HEK293T (cell line): ENCODE measurements at regions not wholly inside any gene's neighbourhood (a gene's known extent, or its start where the extent isn't known, plus 50 kb on each side); places are given as distances from the start of the nearest gene placed in this dataset.

Experiments
- CTCF ChIA-PET: fragments of 350-600 bp; formaldehyde crosslinking; extraction: SDS; loops from one replicate; lab custom pipeline; 2021; ENCODE audit warnings: antibody characterized with exemption, inconsistent platforms; lab: Yijun Ruan, JAX
- POLR2A ChIA-PET: fragments of 350-600 bp; formaldehyde crosslinking; extraction: SDS; loops from one replicate; lab custom pipeline; 2020; ENCODE audit warnings: antibody characterized with exemption, inconsistent platforms; lab: Yijun Ruan, JAX
- DNase-seq: peaks from one replicate; pipeline ENCODE4 v3.0.0; 2012; ENCODE audit warnings: mixed read lengths; ENCODE audit errors: extremely low spot score
- ARNT ChIP-seq: fragments of 450-650 bp; IDR thresholded peaks from 2 replicates; pipeline ENCODE4 v1.6.1; 2017; ENCODE audit warnings: mild to moderate bottlenecking
- BHLHE40 ChIP-seq: fragments of 450-650 bp; IDR thresholded peaks from 2 replicates; pipeline ENCODE4 v1.6.1; 2016; ENCODE audit warnings: mild to moderate bottlenecking, moderate library complexity, borderline replicate concordance
- CTBP1 ChIP-seq: fragments of 450-650 bp; IDR thresholded peaks from 2 replicates; pipeline ENCODE4 v1.6.1; 2016; ENCODE audit warnings: borderline replicate concordance
- ELF4 ChIP-seq: fragments of 450-650 bp; IDR thresholded peaks from 2 replicates; pipeline ENCODE4 v1.6.1; 2017; ENCODE audit warnings: antibody characterized with exemption
- FOXA1 ChIP-seq: fragments of 450-650 bp; IDR thresholded peaks from 2 replicates; pipeline ENCODE4 v1.6.1; 2016; ENCODE audit warnings: mild to moderate bottlenecking
- FOXK2 ChIP-seq: fragments of 450-650 bp; IDR thresholded peaks from 2 replicates; pipeline ENCODE4 v1.6.1; 2016; ENCODE audit warnings: mild to moderate bottlenecking
- FOXM1 ChIP-seq: fragments of 450-650 bp; IDR thresholded peaks from 2 replicates; pipeline ENCODE4 v1.6.1; 2017; ENCODE audit warnings: mild to moderate bottlenecking, borderline replicate concordance
- HDGF ChIP-seq: fragments of 450-650 bp; IDR thresholded peaks from 2 replicates; pipeline ENCODE4 v1.6.1; 2017; ENCODE audit warnings: antibody characterized with exemption, borderline replicate concordance
- L3MBTL2 ChIP-seq: fragments of 450-650 bp; conservative IDR thresholded peaks from 2 replicates; pipeline ENCODE4 v1.6.1; 2016; ENCODE audit warnings: mild to moderate bottlenecking
- LEF1 ChIP-seq: fragments of 450-650 bp; IDR thresholded peaks from 2 replicates; pipeline ENCODE4 v1.6.1; 2017; ENCODE audit warnings: mild to moderate bottlenecking, borderline replicate concordance
- NFRKB ChIP-seq: fragments of 450-650 bp; IDR thresholded peaks from 2 replicates; pipeline ENCODE4 v1.6.1; 2016; ENCODE audit warnings: mild to moderate bottlenecking, moderate library complexity
- PKNOX1 ChIP-seq: fragments of 450-650 bp; IDR thresholded peaks from 2 replicates; pipeline ENCODE4 v1.6.1; 2016
- SP1 ChIP-seq: fragments of 450-650 bp; IDR thresholded peaks from 2 replicates; pipeline ENCODE4 v1.6.1; 2017
- SUZ12 ChIP-seq: fragments of 450-650 bp; IDR thresholded peaks from 2 replicates; pipeline ENCODE4 v1.6.1; 2016; ENCODE audit warnings: mild to moderate bottlenecking
- TARDBP ChIP-seq: fragments of 450-650 bp; IDR thresholded peaks from 2 replicates; pipeline ENCODE4 v1.6.1; 2016
- ZNF384 ChIP-seq: fragments of 450-650 bp; IDR thresholded peaks from 2 replicates; pipeline ENCODE4 v1.6.1; 2016

DNA sequence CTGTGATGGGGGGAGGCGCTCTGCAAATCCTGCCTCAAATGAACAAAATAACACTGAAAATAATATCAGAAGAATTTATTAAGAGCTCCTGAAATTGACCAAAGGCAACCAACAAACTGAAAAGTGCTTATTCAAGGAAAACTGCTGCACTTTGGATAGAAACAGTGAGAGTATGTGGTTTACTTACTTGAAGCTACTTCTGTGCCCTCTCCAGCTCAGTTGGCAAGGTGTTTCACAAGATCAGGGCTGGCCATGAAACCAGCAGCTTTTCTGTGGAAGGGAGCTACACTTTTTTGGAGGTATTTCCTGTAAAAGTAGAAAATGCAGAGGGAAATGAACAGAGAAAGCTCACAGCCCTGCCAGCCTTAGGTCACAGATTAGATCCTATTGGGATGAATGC lies 310.0 kb upstream of the SPAG17 start:
- CTCF ChIA-PET: interaction anchor here (0.6 kb wide), 1 partner anchor 47 kb away, joined by 3 read pairs; no protein-coding TSS in a partner anchor

GRCh38 chr1:118488787-118489186 lies 303.8 kb upstream of the SPAG17 start:
- TF ChIP-seq FOXK2: no peak
- no peak for TF ChIP-seq LEF1
- no peak for TF ChIP-seq NFRKB
- TF ChIP-seq FOXM1: no peak
- no peak for TF ChIP-seq SP1
- TF ChIP-seq FOXA1: no peak
- no peak for TF ChIP-seq PKNOX1
- no peak for TF ChIP-seq TARDBP
- TF ChIP-seq ZNF384: no peak
- TF ChIP-seq HDGF: no peak
- TF ChIP-seq CTBP1: no peak
- TF ChIP-seq L3MBTL2: no peak
- TF ChIP-seq ARNT: no peak
- TF ChIP-seq ELF4: no peak
- TF ChIP-seq SUZ12: no peak
- ChIA-PET POLR2A (no interaction called here), CTCF (no interaction called here)

More for the DNA sequence above, 310.0 kb upstream of the SPAG17 start:
- TF ChIP-seq FOXA1: no peak
- no peak for TF ChIP-seq CTBP1
- TF ChIP-seq NFRKB: no peak
- TF ChIP-seq FOXM1: no peak
- no peak for TF ChIP-seq TARDBP
- no peak for TF ChIP-seq LEF1
- POLR2A ChIA-PET: no interaction called here
- no peak for DNase-seq

GRCh38 chr1:118487932-118488331 lies 302.9 kb upstream of the SPAG17 start:
- TF ChIP-seq L3MBTL2: no peak
- TF ChIP-seq SUZ12: no peak
- TF ChIP-seq SP1: no peak
- TF ChIP-seq NFRKB: no peak
- no peak for TF ChIP-seq ELF4
- no peak for TF ChIP-seq CTBP1
- TF ChIP-seq FOXK2: no peak
- TF ChIP-seq ARNT: no peak
- TF ChIP-seq PKNOX1: no peak
- ChIA-PET CTCF (no interaction called here), POLR2A (no interaction called here)
- DNase-seq: no peak

More at GRCh38 chr1:118488787-118489186, 303.8 kb upstream of the SPAG17 start:
- DNase-seq: no peak

DNA sequence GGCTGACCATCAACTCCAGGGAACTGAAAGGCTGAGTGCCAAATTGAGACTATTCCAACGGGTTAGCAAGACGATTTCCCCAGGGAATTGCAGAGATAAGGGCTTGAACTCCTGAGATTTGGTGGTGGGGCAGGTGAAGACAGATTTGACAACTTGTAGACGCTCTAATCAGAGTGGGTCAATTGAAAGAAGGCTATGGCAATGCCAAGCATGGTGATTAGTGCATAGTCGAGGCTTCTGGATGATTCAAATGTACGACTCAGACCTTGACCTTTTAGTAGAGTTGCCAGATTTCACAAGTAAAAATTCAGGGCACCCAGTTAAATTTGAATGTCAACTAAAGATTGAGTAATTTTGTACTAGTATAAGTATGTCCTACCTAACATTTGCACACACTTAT lies 302.1 kb upstream of the SPAG17 start:
- no peak for TF ChIP-seq SUZ12
- TF ChIP-seq SP1: no peak
- no peak for TF ChIP-seq FOXA1
- no peak for TF ChIP-seq LEF1
- TF ChIP-seq FOXM1: no peak
- no peak for DNase-seq
- POLR2A ChIA-PET: no interaction called here
- CTCF ChIA-PET: no interaction called here

DNA sequence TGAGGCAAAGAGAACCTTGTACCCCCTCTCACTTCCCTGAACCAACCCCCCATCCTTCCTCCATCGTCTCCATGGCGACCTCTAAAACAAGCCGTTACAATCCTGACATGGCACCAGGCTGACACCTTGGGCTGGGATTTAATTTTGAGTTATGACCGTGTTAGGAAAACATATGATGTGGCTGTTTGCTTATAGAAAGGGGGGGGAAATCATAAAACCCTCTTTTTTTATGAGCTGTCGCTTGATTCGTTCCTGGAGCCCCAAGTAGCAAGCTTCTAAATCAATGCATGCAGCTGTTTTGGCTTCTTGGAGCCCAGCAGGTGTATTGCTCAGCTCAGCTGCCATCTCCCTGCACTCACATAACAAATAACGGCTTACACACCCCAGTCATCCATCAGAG lies 301.2 kb upstream of the SPAG17 start:
- ChIA-PET POLR2A (no interaction called here), CTCF (no interaction called here)
- DNase-seq: no peak
- TF ChIP-seq PKNOX1: peak; percentile 81
- TF ChIP-seq ZNF384: no peak
- no peak for TF ChIP-seq NFRKB
- no peak for TF ChIP-seq ELF4

- POLR2A ChIA-PET: no interaction called here
- TF ChIP-seq BHLHE40 (no peak), SP1 (no peak), ELF4 (no peak), FOXA1 (no peak), NFRKB (no peak)
- CTCF ChIA-PET: no interaction called here
- no peak for DNase-seq
These were observed 300.7 kb upstream of the SPAG17 start for GRCh38 chr1:118485757-118486156.

- ChIA-PET CTCF (no interaction called here), POLR2A (no interaction called here)
- TF ChIP-seq ARNT: no peak
- TF ChIP-seq FOXK2: no peak
- no peak for TF ChIP-seq BHLHE40
- no peak for TF ChIP-seq SUZ12
- no peak for DNase-seq
These were observed 299.9 kb upstream of the SPAG17 start for GRCh38 chr1:118484893-118485292.
